CD4-positive, alpha-beta T cell (primary cell): ENCODE measurements at regions not wholly inside any gene's neighbourhood (a gene's known extent, or its start where the extent isn't known, plus 50 kb on each side); places are given as distances from the start of the nearest gene placed in this dataset.

Source experiments
- ATAC-seq: fragments of 200-7000 bp; cut with Tn5 transposase; one replicate; pipeline ENCODE4 v1.10.0; 2022; ENCODE audit warnings: mild to moderate bottlenecking; ENCODE audit not compliant: poor library complexity
- CTCF ChIA-PET: fragments of 350-600 bp; sonication (Branson Sonifier 250); formaldehyde crosslinking; loops from one replicate; lab custom pipeline; 2021; ENCODE audit warnings: antibody characterized with exemption, inconsistent platforms; lab: Charles Lee
- POLR2A ChIA-PET: fragments of 350-600 bp; sonication (Branson Sonifier 250); formaldehyde crosslinking; loops from one replicate; lab custom pipeline; 2021; ENCODE audit warnings: antibody characterized with exemption, inconsistent platforms; lab: Charles Lee
- DNase-seq, 14 experiments: peaks; one replicate each; pipeline ENCODE4 v3.0.0-alpha.2; 2013 to 2020; ENCODE audit warnings: mixed read lengths in 2 of 14
- H3K27ac ChIP-seq, 2 donors: one replicate each; pipeline versions ENCODE4 v1.5.1 to v1.7.0; 2013; ENCODE audit warnings: low read length in 2 of 2, low read depth in 1 of 2, mild to moderate bottlenecking in 1 of 2
- H3K27me3 ChIP-seq, 2 experiments: 1 replicate in 1 of 2; 2 replicates in 1 of 2; pipeline versions ENCODE4 v1.6.1 to v1.7.0; 2013; ENCODE audit warnings: low read length in 2 of 2, control low read depth in 1 of 2, mild to moderate bottlenecking in 1 of 2, moderate library complexity in 1 of 2; ENCODE audit not compliant: insufficient read depth in 2 of 2, control insufficient read depth in 1 of 2
- H3K36me3 ChIP-seq: one replicate; pipeline ENCODE4 v1.6.1; 2013; ENCODE audit warnings: low read length, control low read depth; ENCODE audit not compliant: insufficient read depth
- H3K4me1 ChIP-seq: one replicate; pipeline ENCODE4 v1.6.1; 2013; ENCODE audit warnings: low read length, control low read depth; ENCODE audit not compliant: insufficient read depth
- H3K4me3 ChIP-seq: one replicate; pipeline ENCODE4 v1.5.1; 2013; ENCODE audit warnings: mild to moderate bottlenecking, low read length, moderate library complexity
- H3K9me3 ChIP-seq, 2 experiments: 1 replicate in 1 of 2; 2 replicates in 1 of 2; pipeline versions ENCODE4 v1.6.1 to v1.7.0; 2013; ENCODE audit warnings: low read length in 2 of 2, mild to moderate bottlenecking in 2 of 2, control low read depth in 1 of 2, moderate library complexity in 1 of 2; ENCODE audit not compliant: control insufficient read depth in 1 of 2, insufficient read depth in 1 of 2
- H3K27ac Mint-ChIP-seq: one replicate; pipeline ENCODE4 v1.8.0; 2020; ENCODE audit warnings: mixed read lengths
- H3K27me3 Mint-ChIP-seq: one replicate; pipeline ENCODE4 v1.8.0; 2021; ENCODE audit warnings: mixed read lengths
- H3K36me3 Mint-ChIP-seq: one replicate; pipeline ENCODE4 v1.8.0; 2021; ENCODE audit warnings: low read depth, mixed read lengths
- H3K4me1 Mint-ChIP-seq: one replicate; pipeline ENCODE4 v1.8.0; 2021; ENCODE audit warnings: low read depth, mixed read lengths
- H3K4me3 Mint-ChIP-seq: one replicate; pipeline ENCODE4 v1.8.0; 2020; ENCODE audit warnings: mild to moderate bottlenecking, mixed read lengths
- H3K9me3 Mint-ChIP-seq: one replicate; pipeline ENCODE4 v1.8.0; 2020; ENCODE audit warnings: mixed read lengths
- intact Hi-C, 2 experiments: fragments of 100-400 bp; cut with DNase I in 1 of 2; cut with micrococcal nuclease in 1 of 2; formaldehyde crosslinking; loops; one replicate each; pipeline versions ENCODE4 v1.15.1 to v1.9.0; 2023 to 2025; cut with DNase I, micrococcal nuclease
- TF ChIP-seq, protein P1 (sequence below): fragments of 200-600 bp; IDR thresholded peaks from one replicate; pipeline ENCODE4 v1.8.0; 2022; ENCODE audit warnings: antibody characterized with exemption, mild to moderate bottlenecking

DNA sequence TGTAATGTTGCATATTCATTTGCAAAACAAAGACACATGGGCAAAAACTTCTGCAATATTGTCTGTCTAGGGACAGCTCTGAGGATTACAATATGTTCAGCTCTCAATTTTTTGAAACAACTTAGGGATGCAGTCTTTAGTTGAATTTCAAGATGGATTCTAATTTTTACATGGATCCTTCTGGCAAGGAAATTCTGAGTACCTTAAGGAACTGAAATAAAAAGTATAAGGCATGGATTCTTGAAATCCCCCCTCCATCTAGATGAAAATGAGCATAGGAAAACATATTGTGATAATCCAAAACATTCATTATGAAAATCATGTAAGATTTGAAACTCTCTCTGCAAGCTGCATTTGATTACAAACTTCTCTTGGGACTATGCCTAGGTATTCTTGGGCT lies 568.6 kb downstream of the CETN3 start:
- ChIA-PET CTCF (no interaction called here), POLR2A (no interaction called here)
- no peak for ATAC-seq
- no peak overlapping the region for H3K4me3 ChIP-seq
- H3K9me3 ChIP-seq, result no peaks in the 10 kb centered on the region
- no peak overlapping the region for H3K27ac Mint-ChIP-seq
- no peaks in the 10 kb centered on the region for H3K36me3 Mint-ChIP-seq
- H3K9me3 Mint-ChIP-seq, result no peaks in the 10 kb centered on the region
- H3K4me3 Mint-ChIP-seq, result no peak overlapping the region
- intact Hi-C loops, result no loop called here
- DNase-seq, result no peak
- no peaks in the 10 kb centered on the region for H3K4me1 Mint-ChIP-seq
- H3K36me3 ChIP-seq, result no peaks in the 10 kb centered on the region
- no peaks in the 10 kb centered on the region for H3K27me3 ChIP-seq
- no peaks in the 10 kb centered on the region for H3K27me3 Mint-ChIP-seq
- H3K4me1 ChIP-seq, result no peaks in the 10 kb centered on the region
- H3K27ac ChIP-seq, result no peak overlapping the region
- TF ChIP-seq, protein P1, sequence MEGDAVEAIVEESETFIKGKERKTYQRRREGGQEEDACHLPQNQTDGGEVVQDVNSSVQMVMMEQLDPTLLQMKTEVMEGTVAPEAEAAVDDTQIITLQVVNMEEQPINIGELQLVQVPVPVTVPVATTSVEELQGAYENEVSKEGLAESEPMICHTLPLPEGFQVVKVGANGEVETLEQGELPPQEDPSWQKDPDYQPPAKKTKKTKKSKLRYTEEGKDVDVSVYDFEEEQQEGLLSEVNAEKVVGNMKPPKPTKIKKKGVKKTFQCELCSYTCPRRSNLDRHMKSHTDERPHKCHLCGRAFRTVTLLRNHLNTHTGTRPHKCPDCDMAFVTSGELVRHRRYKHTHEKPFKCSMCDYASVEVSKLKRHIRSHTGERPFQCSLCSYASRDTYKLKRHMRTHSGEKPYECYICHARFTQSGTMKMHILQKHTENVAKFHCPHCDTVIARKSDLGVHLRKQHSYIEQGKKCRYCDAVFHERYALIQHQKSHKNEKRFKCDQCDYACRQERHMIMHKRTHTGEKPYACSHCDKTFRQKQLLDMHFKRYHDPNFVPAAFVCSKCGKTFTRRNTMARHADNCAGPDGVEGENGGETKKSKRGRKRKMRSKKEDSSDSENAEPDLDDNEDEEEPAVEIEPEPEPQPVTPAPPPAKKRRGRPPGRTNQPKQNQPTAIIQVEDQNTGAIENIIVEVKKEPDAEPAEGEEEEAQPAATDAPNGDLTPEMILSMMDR, result no peak

GRCh38 chr5:89830691-89831090 lies 578.9 kb downstream of the CETN3 start:
- Mint-ChIP-seq H3K27me3 (no peaks in the 10 kb centered on the region), H3K9me3 (no peaks in the 10 kb centered on the region), H3K4me3 (no peak overlapping the region), H3K4me1 (no peaks in the 10 kb centered on the region), H3K36me3 (no peaks in the 10 kb centered on the region), H3K27ac (no peak overlapping the region)
- ChIA-PET POLR2A (no interaction called here), CTCF (no interaction called here)
- TF ChIP-seq, protein P1, result no peak
- Histone ChIP-seq H3K9me3 (peaks cover 0 to 14% of the 10 kb centered on the region in 2 experiments), H3K36me3 (no peaks in the 10 kb centered on the region), H3K27me3 (no peaks in the 10 kb centered on the region), H3K27ac (no peak overlapping the region), H3K4me1 (no peaks in the 10 kb centered on the region), H3K4me3 (no peak overlapping the region)
- no peak for ATAC-seq
- intact Hi-C loops, result no loop called here
- no peak for DNase-seq

GRCh38 chr5:89827960-89828359 lies 581.6 kb downstream of the CETN3 start:
- Mint-ChIP-seq H3K27ac (no peak overlapping the region), H3K36me3 (no peaks in the 10 kb centered on the region), H3K4me1 (no peaks in the 10 kb centered on the region), H3K9me3 (no peaks in the 10 kb centered on the region), H3K27me3 (no peaks in the 10 kb centered on the region), H3K4me3 (no peak overlapping the region)
- intact Hi-C loops, result no loop called here
- no peaks in the 10 kb centered on the region for H3K4me1 ChIP-seq
- TF ChIP-seq, protein P1, result no peak
- no peak overlapping the region for H3K4me3 ChIP-seq
- no peak for DNase-seq
- CTCF ChIA-PET, result no interaction called here
- no peaks in the 10 kb centered on the region for H3K27me3 ChIP-seq
- no peak for ATAC-seq
- peaks cover 0 to 14% of the 10 kb centered on the region in 2 experiments for H3K9me3 ChIP-seq
- H3K36me3 ChIP-seq, result no peaks in the 10 kb centered on the region
- H3K27ac ChIP-seq, result no peak overlapping the region
- POLR2A ChIA-PET, result no interaction called here
